Neutrophil (primary cell): ENCODE measurements at regions not wholly inside any gene's neighbourhood (a gene's known extent, or its start where the extent isn't known, plus 50 kb on each side); places are given as distances from the start of the nearest gene placed in this dataset.

Source experiments
- H3K27ac ChIP-seq: fragments of 200-600 bp; sonication (generic); 2 replicates; pipeline ENCODE4 v1.5.1; 2016; ENCODE audit warnings: mild to moderate bottlenecking, moderate library complexity
- H3K27me3 ChIP-seq: fragments of 200-600 bp; sonication (generic); 2 replicates; pipeline ENCODE4 v1.6.0; 2016; ENCODE audit warnings: mild to moderate bottlenecking
- H3K36me3 ChIP-seq: fragments of 200-600 bp; sonication (generic); 2 replicates; pipeline ENCODE4 v1.5.1; 2017
- H3K4me1 ChIP-seq, 2 experiments: fragments of 200-600 bp in 1 of 2; sonication (generic) in 1 of 2; 1 replicate in 1 of 2; 2 replicates in 1 of 2; pipeline versions ENCODE4 v1.5.1 to v1.6.1; 2013 to 2016; ENCODE audit warnings: low read depth in 1 of 2, low read length in 1 of 2, mild to moderate bottlenecking in 1 of 2, moderate library complexity in 1 of 2; ENCODE audit not compliant: control insufficient read depth in 1 of 2, insufficient read depth in 1 of 2
- H3K4me3 ChIP-seq, 2 experiments: fragments of 200-600 bp in 1 of 2; sonication (generic) in 1 of 2; 1 replicate in 1 of 2; 2 replicates in 1 of 2; pipeline ENCODE4 v1.5.1; 2013 to 2016; ENCODE audit warnings: low read depth in 1 of 2, low read length in 1 of 2, mild to moderate bottlenecking in 1 of 2, moderate library complexity in 1 of 2
- H3K9me3 ChIP-seq: fragments of 200-600 bp; sonication (generic); 2 replicates; pipeline ENCODE4 v1.5.1; 2016
- TF ChIP-seq, protein P1 (sequence below): fragments of 200-600 bp; sonication (generic); IDR thresholded peaks from 2 replicates; pipeline ENCODE4 v1.5.1; 2016; ENCODE audit warnings: antibody characterized with exemption

- Histone ChIP-seq H3K27ac (no peak overlapping the region), H3K36me3 (no peaks in the 10 kb centered on the region), H3K9me3 (no peaks in the 10 kb centered on the region), H3K4me3 (no peak overlapping the region), H3K4me1 (no peaks in the 10 kb centered on the region), H3K27me3 (no peaks in the 10 kb centered on the region)
- TF ChIP-seq, protein P1, sequence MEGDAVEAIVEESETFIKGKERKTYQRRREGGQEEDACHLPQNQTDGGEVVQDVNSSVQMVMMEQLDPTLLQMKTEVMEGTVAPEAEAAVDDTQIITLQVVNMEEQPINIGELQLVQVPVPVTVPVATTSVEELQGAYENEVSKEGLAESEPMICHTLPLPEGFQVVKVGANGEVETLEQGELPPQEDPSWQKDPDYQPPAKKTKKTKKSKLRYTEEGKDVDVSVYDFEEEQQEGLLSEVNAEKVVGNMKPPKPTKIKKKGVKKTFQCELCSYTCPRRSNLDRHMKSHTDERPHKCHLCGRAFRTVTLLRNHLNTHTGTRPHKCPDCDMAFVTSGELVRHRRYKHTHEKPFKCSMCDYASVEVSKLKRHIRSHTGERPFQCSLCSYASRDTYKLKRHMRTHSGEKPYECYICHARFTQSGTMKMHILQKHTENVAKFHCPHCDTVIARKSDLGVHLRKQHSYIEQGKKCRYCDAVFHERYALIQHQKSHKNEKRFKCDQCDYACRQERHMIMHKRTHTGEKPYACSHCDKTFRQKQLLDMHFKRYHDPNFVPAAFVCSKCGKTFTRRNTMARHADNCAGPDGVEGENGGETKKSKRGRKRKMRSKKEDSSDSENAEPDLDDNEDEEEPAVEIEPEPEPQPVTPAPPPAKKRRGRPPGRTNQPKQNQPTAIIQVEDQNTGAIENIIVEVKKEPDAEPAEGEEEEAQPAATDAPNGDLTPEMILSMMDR = no peak
Observed at GRCh38 chr13:59584761-59585670, 578.7 kb downstream of the DIAPH3 start.

DNA sequence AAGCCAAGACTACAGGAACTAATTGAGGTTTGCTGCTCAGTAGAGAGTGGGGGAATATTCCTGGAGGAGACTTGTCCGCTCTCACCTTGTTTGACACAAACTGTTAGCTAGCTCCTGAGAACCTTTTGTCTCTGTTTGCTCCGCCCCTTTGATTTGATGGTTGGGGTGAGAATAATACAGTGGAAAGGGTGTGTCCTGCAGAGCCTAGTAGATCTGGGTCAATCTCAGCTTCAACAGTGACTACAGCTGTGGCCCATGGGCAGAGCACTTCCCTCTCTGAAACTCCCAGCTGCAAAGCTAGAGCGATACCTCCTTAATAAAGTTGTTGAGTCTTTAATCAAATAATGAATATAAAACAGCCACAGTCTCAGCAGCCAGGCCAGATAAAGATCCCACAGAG is 576.7 kb downstream of the DIAPH3 start:
- TF ChIP-seq, protein P1 = no peak
- H3K27me3 ChIP-seq = no peaks in the 10 kb centered on the region
- H3K4me3 ChIP-seq = no peak overlapping the region
- no peak overlapping the region for H3K27ac ChIP-seq
- H3K36me3 ChIP-seq = no peaks in the 10 kb centered on the region
- no peaks in the 10 kb centered on the region for H3K9me3 ChIP-seq
- H3K4me1 ChIP-seq = no peaks in the 10 kb centered on the region

DNA sequence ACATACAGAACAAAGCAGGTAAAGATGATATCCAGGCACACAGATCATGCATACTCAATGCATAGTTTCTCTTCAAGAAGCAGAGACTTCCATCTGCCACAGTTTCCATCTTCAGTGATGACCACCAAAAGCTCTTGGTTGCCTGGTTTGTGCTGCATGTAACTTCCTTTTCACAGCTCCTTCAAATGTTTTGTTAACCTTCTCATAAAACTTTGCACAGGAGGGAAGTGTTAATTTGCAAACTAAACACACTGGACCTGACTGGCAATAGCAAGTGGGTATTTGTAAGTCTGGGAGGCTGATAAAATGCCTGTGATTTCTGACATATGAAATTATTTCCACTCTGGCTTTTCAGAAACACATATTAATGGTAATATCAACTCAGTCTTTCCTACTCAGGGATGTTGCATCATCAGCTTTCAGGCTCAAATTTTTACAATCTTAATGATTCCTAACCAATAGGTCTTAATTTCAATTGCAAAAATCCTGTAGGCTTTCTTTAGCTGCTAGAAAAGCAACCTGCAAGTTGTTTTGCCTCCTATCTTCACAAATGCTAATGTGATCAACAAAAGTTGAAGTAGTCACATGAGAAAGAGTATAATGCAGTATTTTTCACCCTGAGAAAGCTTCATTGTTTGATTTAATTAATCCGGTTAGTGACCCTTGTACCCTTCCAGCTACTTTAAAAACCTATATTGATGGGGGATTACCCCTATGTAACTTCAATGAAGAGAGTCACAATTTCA is 575.6 kb downstream of the DIAPH3 start:
- Histone ChIP-seq H3K36me3 (no peaks in the 10 kb centered on the region), H3K4me1 (no peaks in the 10 kb centered on the region), H3K9me3 (no peaks in the 10 kb centered on the region), H3K27ac (no peak overlapping the region), H3K4me3 (no peak overlapping the region), H3K27me3 (no peaks in the 10 kb centered on the region)
- TF ChIP-seq, protein P1 = no peak

- Histone ChIP-seq H3K9me3 (no peaks in the 10 kb centered on the region), H3K27ac (no peak overlapping the region), H3K4me1 (no peaks in the 10 kb centered on the region), H3K36me3 (no peaks in the 10 kb centered on the region), H3K27me3 (no peaks in the 10 kb centered on the region), H3K4me3 (no peak overlapping the region)
- TF ChIP-seq, protein P1 = no peak
Observed at GRCh38 chr13:59588717-59589067, 575.0 kb downstream of the DIAPH3 start.

GRCh38 chr13:59601993-59602392 is 561.7 kb downstream of the DIAPH3 start:
- H3K9me3 ChIP-seq = no peaks in the 10 kb centered on the region
- no peaks in the 10 kb centered on the region for H3K4me1 ChIP-seq
- H3K36me3 ChIP-seq = no peaks in the 10 kb centered on the region
- TF ChIP-seq, protein P1 = no peak
- no peak overlapping the region for H3K27ac ChIP-seq
- no peaks in the 10 kb centered on the region for H3K27me3 ChIP-seq
- no peak overlapping the region for H3K4me3 ChIP-seq
